GM23338 (cell line): ENCODE measurements at regions not wholly inside any gene's neighbourhood (a gene's known extent, or its start where the extent isn't known, plus 50 kb on each side); places are given as distances from the start of the nearest gene placed in this dataset.

Experiments used
- ATAC-seq: fragments of 200-7000 bp; cut with Tn5 transposase; 3 replicates; pipeline ENCODE4 v1.9.1; 2020
- DNase-seq: peaks from one replicate; pipeline ENCODE4 v3.0.0-alpha.2; 2015; ENCODE audit warnings: low spot score
- H2AFZ ChIP-seq: fragments of 200-600 bp; sonication (generic); 2 replicates; pipeline ENCODE4 v1.8.0; 2016; ENCODE audit warnings: antibody characterized with exemption, mild to moderate bottlenecking, moderate library complexity
- H3F3A ChIP-seq: fragments of 200-600 bp; sonication (generic); replicated peaks from 2 replicates; pipeline ENCODE4 v1.8.0; 2017; ENCODE audit warnings: antibody characterized with exemption, mixed run types, low read depth
- H3K27ac ChIP-seq: fragments of 200-600 bp; sonication (generic); 2 replicates; pipeline ENCODE4 v1.6.1; 2016; ENCODE audit warnings: low read depth
- H3K27me3 ChIP-seq: fragments of 200-600 bp; sonication (generic); 2 replicates; pipeline ENCODE4 v1.8.0; 2016; ENCODE audit warnings: mild to moderate bottlenecking, mixed run types, moderate library complexity; ENCODE audit not compliant: insufficient read depth
- H3K36me3 ChIP-seq: fragments of 200-600 bp; sonication (generic); 2 replicates; pipeline ENCODE4 v1.8.0; 2016; ENCODE audit warnings: mild to moderate bottlenecking; ENCODE audit not compliant: insufficient read depth
- H3K4me1 ChIP-seq: fragments of 200-600 bp; sonication (generic); 2 replicates; pipeline ENCODE4 v1.8.0; 2016; ENCODE audit warnings: mild to moderate bottlenecking, moderate library complexity; ENCODE audit not compliant: insufficient read depth
- H3K4me2 ChIP-seq: fragments of 200-600 bp; sonication (generic); 2 replicates; pipeline ENCODE4 v1.7.1; 2017; ENCODE audit warnings: mixed run types
- H3K4me3 ChIP-seq: fragments of 200-600 bp; sonication (generic); 2 replicates; pipeline ENCODE4 v1.6.1; 2016; ENCODE audit warnings: mixed run types
- H3K79me2 ChIP-seq: fragments of 200-600 bp; sonication (generic); replicated peaks from 2 replicates; pipeline ENCODE4 v1.8.0; 2017; ENCODE audit warnings: mild to moderate bottlenecking; ENCODE audit not compliant: insufficient read depth
- H3K9me2 ChIP-seq: fragments of 200-600 bp; sonication (generic); 2 replicates; pipeline ENCODE4 v1.8.0; 2017; ENCODE audit not compliant: insufficient read depth
- H4K20me1 ChIP-seq: fragments of 200-600 bp; sonication (generic); replicated peaks from 2 replicates; pipeline ENCODE4 v1.8.0; 2017; ENCODE audit warnings: mild to moderate bottlenecking; ENCODE audit not compliant: insufficient read depth
- H3K27ac Mint-ChIP-seq: 2 replicates; pipeline ENCODE4 v1.8.0; 2020; ENCODE audit warnings: inconsistent platforms, mild to moderate bottlenecking, moderate library complexity, mixed read lengths
- H3K27me3 Mint-ChIP-seq: 3 replicates; pipeline ENCODE4 v1.8.0; 2022; ENCODE audit warnings: low read depth, mild to moderate bottlenecking, moderate library complexity, mixed read lengths, inconsistent platforms; ENCODE audit not compliant: insufficient read depth, poor library complexity
- H3K36me3 Mint-ChIP-seq: 3 replicates; pipeline ENCODE4 v1.8.0; 2021; ENCODE audit warnings: low read depth, mild to moderate bottlenecking, inconsistent platforms, moderate library complexity, mixed read lengths
- H3K4me1 Mint-ChIP-seq: 3 replicates; pipeline ENCODE4 v1.8.0; 2020; ENCODE audit warnings: mild to moderate bottlenecking, inconsistent platforms, mixed read lengths
- H3K4me3 Mint-ChIP-seq: 3 replicates; pipeline ENCODE4 v1.8.0; 2021; ENCODE audit warnings: moderate library complexity, mild to moderate bottlenecking, inconsistent platforms, mixed read lengths
- H3K9me3 Mint-ChIP-seq: 3 replicates; pipeline ENCODE4 v1.8.0; 2020; ENCODE audit warnings: moderate library complexity, mild to moderate bottlenecking, inconsistent platforms, mixed read lengths
- CREB1 ChIP-seq: fragments of 250-450 bp; sonication (Bioruptor Pico); IDR thresholded peaks from 2 replicates; pipeline ENCODE4 v1.5.0; 2020; ENCODE audit warnings: low read depth, mild to moderate bottlenecking, moderate library complexity
- EZH2 ChIP-seq: fragments of 200-600 bp; sonication (generic); IDR thresholded peaks from one replicate; pipeline ENCODE4 v1.8.0; 2017; ENCODE audit warnings: antibody characterized with exemption, mild to moderate bottlenecking, low read depth; ENCODE audit not compliant: unreplicated experiment
- EZH2phosphoT487 ChIP-seq: fragments of 200-600 bp; sonication (generic); IDR thresholded peaks from one replicate; pipeline ENCODE4 v1.8.1; 2018; ENCODE audit warnings: antibody characterized with exemption; ENCODE audit not compliant: unreplicated experiment
- JUNB ChIP-seq: IDR thresholded peaks from one replicate; pipeline ENCODE4 v1.6.1; 2016; ENCODE audit warnings: antibody characterized with exemption; ENCODE audit not compliant: unreplicated experiment
- POLR2AphosphoS5 ChIP-seq: IDR thresholded peaks from 2 replicates; pipeline ENCODE4 v1.6.1; 2016; ENCODE audit warnings: antibody characterized with exemption, low read depth
- STAT1 ChIP-seq: IDR thresholded peaks from one replicate; pipeline ENCODE4 v1.6.1; 2016; ENCODE audit warnings: antibody characterized with exemption; ENCODE audit not compliant: unreplicated experiment
- ZNF114 ChIP-seq: fragments of 250-450 bp; sonication (Bioruptor Pico); IDR thresholded peaks from 2 replicates; pipeline ENCODE4 v1.5.0; 2020; ENCODE audit warnings: mild to moderate bottlenecking, moderate library complexity
- ZNF331 ChIP-seq: fragments of 250-450 bp; sonication (Bioruptor Pico); IDR thresholded peaks from 2 replicates; pipeline ENCODE4 v1.5.0; 2020; ENCODE audit warnings: low read depth, mild to moderate bottlenecking, moderate library complexity
- TF ChIP-seq, protein P1 (sequence below): IDR thresholded peaks from one replicate; pipeline ENCODE4 v1.6.1; 2018; ENCODE audit warnings: antibody characterized with exemption; ENCODE audit not compliant: unreplicated experiment
- TF ChIP-seq, protein P2 (sequence below): fragments of 250-450 bp; sonication (Bioruptor Pico); IDR thresholded peaks from 2 replicates; pipeline ENCODE4 v1.5.0; 2020; ENCODE audit warnings: mild to moderate bottlenecking, moderate library complexity
- TF ChIP-seq, protein P3 (sequence below), 2 experiments: fragments of 200-600 bp in 1 of 2; sonication (generic) in 1 of 2; conservative IDR thresholded peaks; 2 replicates each; pipeline versions ENCODE4 v1.5.1 to v1.6.1; 2016 to 2017; ENCODE audit warnings: antibody characterized with exemption in 2 of 2, low read depth in 2 of 2, mild to moderate bottlenecking in 2 of 2, moderate library complexity in 1 of 2
- TF ChIP-seq, protein P4 (sequence below): IDR thresholded peaks from 2 replicates; pipeline ENCODE4 v1.6.1; 2016; ENCODE audit warnings: antibody characterized with exemption

DNA sequence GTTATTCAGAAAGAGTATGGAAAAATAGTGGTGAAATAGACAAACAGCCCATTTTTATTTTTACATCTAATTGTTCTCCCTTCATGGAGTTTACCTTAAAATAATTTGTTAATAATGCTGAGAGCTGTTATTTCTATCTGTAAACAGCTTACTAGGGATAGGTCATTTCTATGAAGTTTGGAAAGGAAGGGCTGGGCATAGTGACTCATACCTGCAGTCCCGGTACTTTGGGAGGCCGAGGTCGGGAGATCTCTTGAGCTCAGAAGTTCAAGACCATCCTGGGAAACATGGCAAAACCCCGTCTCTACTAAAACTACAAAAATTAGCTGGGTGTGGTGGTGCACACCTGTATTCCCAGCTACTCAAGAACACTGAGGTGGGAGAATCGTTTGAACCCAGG lies 624.3 kb upstream of the LMCD1 start:
- ATAC-seq (no peak), DNase-seq (no peak)
- Mint-ChIP-seq H3K36me3 (no peaks in the 10 kb centered on the region), H3K27ac (no peak overlapping the region), H3K27me3 (no peaks in the 10 kb centered on the region), H3K4me3 (no peak overlapping the region), H3K9me3 (no peaks in the 10 kb centered on the region; the same call in 2 of the 3 replicates), H3K4me1 (peaks cover 4% of the 10 kb centered on the region; the same call in 1 of the 3 replicates)
- H3K4me2 ChIP-seq, result no peak overlapping the region
- peaks cover 7% of the 10 kb centered on the region for H3K9me2 ChIP-seq
- no peaks in the 10 kb centered on the region for H3F3A ChIP-seq
- no peaks in the 10 kb centered on the region for H4K20me1 ChIP-seq
- H3K79me2 ChIP-seq, result no peaks in the 10 kb centered on the region
- H3K27me3 ChIP-seq, result no peaks in the 10 kb centered on the region
- no peak overlapping the region for H3K27ac ChIP-seq
- no peak overlapping the region for H2AFZ ChIP-seq
- no peaks in the 10 kb centered on the region for H3K4me1 ChIP-seq
- TF ChIP-seq, protein P1, sequence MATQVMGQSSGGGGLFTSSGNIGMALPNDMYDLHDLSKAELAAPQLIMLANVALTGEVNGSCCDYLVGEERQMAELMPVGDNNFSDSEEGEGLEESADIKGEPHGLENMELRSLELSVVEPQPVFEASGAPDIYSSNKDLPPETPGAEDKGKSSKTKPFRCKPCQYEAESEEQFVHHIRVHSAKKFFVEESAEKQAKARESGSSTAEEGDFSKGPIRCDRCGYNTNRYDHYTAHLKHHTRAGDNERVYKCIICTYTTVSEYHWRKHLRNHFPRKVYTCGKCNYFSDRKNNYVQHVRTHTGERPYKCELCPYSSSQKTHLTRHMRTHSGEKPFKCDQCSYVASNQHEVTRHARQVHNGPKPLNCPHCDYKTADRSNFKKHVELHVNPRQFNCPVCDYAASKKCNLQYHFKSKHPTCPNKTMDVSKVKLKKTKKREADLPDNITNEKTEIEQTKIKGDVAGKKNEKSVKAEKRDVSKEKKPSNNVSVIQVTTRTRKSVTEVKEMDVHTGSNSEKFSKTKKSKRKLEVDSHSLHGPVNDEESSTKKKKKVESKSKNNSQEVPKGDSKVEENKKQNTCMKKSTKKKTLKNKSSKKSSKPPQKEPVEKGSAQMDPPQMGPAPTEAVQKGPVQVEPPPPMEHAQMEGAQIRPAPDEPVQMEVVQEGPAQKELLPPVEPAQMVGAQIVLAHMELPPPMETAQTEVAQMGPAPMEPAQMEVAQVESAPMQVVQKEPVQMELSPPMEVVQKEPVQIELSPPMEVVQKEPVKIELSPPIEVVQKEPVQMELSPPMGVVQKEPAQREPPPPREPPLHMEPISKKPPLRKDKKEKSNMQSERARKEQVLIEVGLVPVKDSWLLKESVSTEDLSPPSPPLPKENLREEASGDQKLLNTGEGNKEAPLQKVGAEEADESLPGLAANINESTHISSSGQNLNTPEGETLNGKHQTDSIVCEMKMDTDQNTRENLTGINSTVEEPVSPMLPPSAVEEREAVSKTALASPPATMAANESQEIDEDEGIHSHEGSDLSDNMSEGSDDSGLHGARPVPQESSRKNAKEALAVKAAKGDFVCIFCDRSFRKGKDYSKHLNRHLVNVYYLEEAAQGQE, result no peak
- TF ChIP-seq, protein P2, sequence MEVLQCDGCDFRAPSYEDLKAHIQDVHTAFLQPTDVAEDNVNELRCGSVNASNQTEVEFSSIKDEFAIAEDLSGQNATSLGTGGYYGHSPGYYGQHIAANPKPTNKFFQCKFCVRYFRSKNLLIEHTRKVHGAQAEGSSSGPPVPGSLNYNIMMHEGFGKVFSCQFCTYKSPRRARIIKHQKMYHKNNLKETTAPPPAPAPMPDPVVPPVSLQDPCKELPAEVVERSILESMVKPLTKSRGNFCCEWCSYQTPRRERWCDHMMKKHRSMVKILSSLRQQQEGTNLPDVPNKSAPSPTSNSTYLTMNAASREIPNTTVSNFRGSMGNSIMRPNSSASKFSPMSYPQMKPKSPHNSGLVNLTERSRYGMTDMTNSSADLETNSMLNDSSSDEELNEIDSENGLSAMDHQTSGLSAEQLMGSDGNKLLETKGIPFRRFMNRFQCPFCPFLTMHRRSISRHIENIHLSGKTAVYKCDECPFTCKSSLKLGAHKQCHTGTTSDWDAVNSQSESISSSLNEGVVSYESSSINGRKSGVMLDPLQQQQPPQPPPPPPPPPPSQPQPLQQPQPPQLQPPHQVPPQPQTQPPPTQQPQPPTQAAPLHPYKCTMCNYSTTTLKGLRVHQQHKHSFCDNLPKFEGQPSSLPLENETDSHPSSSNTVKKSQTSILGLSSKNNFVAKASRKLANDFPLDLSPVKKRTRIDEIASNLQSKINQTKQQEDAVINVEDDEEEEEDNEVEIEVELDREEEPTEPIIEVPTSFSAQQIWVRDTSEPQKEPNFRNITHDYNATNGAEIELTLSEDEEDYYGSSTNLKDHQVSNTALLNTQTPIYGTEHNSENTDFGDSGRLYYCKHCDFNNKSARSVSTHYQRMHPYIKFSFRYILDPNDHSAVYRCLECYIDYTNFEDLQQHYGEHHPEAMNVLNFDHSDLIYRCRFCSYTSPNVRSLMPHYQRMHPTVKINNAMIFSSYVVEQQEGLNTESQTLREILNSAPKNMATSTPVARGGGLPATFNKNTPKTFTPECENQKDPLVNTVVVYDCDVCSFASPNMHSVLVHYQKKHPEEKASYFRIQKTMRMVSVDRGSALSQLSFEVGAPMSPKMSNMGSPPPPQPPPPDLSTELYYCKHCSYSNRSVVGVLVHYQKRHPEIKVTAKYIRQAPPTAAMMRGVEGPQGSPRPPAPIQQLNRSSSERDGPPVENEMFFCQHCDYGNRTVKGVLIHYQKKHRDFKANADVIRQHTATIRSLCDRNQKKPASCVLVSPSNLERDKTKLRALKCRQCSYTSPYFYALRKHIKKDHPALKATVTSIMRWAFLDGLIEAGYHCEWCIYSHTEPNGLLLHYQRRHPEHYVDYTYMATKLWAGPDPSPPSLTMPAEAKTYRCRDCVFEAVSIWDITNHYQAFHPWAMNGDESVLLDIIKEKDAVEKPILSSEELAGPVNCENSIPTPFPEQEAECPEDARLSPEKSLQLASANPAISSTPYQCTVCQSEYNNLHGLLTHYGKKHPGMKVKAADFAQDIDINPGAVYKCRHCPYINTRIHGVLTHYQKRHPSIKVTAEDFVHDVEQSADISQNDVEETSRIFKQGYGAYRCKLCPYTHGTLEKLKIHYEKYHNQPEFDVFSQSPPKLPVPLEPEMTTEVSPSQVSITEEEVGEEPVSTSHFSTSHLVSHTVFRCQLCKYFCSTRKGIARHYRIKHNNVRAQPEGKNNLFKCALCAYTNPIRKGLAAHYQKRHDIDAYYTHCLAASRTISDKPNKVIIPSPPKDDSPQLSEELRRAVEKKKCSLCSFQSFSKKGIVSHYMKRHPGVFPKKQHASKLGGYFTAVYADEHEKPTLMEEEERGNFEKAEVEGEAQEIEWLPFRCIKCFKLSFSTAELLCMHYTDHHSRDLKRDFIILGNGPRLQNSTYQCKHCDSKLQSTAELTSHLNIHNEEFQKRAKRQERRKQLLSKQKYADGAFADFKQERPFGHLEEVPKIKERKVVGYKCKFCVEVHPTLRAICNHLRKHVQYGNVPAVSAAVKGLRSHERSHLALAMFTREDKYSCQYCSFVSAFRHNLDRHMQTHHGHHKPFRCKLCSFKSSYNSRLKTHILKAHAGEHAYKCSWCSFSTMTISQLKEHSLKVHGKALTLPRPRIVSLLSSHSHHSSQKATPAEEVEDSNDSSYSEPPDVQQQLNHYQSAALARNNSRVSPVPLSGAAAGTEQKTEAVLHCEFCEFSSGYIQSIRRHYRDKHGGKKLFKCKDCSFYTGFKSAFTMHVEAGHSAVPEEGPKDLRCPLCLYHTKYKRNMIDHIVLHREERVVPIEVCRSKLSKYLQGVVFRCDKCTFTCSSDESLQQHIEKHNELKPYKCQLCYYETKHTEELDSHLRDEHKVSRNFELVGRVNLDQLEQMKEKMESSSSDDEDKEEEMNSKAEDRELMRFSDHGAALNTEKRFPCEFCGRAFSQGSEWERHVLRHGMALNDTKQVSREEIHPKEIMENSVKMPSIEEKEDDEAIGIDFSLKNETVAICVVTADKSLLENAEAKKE (CRISPR knock-in tag), result no peak
- TF ChIP-seq STAT1 (no peak), CREB1 (CRISPR knock-in tag) (no peak), EZH2 (no peak), JUNB (no peak), POLR2AphosphoS5 (no peak), EZH2phosphoT487 (no peak), ZNF331 (CRISPR knock-in tag) (no peak), ZNF114 (CRISPR knock-in tag) (no peak)
- TF ChIP-seq, protein P3, sequence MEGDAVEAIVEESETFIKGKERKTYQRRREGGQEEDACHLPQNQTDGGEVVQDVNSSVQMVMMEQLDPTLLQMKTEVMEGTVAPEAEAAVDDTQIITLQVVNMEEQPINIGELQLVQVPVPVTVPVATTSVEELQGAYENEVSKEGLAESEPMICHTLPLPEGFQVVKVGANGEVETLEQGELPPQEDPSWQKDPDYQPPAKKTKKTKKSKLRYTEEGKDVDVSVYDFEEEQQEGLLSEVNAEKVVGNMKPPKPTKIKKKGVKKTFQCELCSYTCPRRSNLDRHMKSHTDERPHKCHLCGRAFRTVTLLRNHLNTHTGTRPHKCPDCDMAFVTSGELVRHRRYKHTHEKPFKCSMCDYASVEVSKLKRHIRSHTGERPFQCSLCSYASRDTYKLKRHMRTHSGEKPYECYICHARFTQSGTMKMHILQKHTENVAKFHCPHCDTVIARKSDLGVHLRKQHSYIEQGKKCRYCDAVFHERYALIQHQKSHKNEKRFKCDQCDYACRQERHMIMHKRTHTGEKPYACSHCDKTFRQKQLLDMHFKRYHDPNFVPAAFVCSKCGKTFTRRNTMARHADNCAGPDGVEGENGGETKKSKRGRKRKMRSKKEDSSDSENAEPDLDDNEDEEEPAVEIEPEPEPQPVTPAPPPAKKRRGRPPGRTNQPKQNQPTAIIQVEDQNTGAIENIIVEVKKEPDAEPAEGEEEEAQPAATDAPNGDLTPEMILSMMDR (conservative IDR thresholded peaks at IDR 0.05; ENCODE audit: low read depth in 2 of 2), result no peak
- TF ChIP-seq, protein P4, sequence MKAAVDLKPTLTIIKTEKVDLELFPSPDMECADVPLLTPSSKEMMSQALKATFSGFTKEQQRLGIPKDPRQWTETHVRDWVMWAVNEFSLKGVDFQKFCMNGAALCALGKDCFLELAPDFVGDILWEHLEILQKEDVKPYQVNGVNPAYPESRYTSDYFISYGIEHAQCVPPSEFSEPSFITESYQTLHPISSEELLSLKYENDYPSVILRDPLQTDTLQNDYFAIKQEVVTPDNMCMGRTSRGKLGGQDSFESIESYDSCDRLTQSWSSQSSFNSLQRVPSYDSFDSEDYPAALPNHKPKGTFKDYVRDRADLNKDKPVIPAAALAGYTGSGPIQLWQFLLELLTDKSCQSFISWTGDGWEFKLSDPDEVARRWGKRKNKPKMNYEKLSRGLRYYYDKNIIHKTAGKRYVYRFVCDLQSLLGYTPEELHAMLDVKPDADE, result no peak
- no peaks in the 10 kb centered on the region for H3K36me3 ChIP-seq
- no peak overlapping the region for H3K4me3 ChIP-seq
